ENCODE measurements at regions not wholly inside any gene's neighbourhood (a gene's known extent, or its start where the extent isn't known, plus 50 kb on each side); places are given as distances from the start of the nearest gene placed in this dataset.
"Not testable (repeated sequence)": the region's sequence is repeated elsewhere in the genome, so short reads cannot be mapped to it uniquely, and the experiment has no call there.

DNA sequence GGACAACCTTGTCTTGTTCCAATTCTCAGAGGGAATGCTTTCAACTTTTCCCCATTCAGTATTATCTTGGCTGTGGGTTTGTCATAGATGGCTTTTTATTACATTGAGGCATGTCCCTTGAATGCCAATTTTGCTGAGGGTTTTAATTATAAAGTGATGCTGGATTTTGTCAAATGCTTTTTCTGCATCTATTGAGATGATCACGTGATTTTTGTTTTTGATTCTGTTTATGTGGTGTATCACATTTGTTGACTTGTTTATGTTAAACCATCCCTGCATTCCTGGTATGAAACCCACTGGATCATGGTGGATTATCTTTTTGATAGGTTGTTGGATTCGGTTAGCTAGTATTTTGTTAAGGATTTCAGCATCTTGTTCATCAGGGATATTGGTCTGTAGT, 885.6 kb upstream of the SLC39A10 start:
- TF ChIP-seq POLR2AphosphoS5, CTCF, EP300 (IDR thresholded peaks at IDR 0.05): not testable (repeated sequence)

Data from stomach (tissue), 4 donors.